GM18909 (cell line): ENCODE measurements at regions not wholly inside any gene's neighbourhood (a gene's known extent, or its start where the extent isn't known, plus 50 kb on each side); places are given as distances from the start of the nearest gene placed in this dataset.

ENCODE experiments used
- ATAC-seq: cut with Tn5 transposase; IDR thresholded peaks from one replicate; pipeline ENCODE4 v1.9.1; 2021; ENCODE audit warnings: mild to moderate bottlenecking; ENCODE audit not compliant: unreplicated experiment, poor library complexity

- no peak for ATAC-seq
Measured at GRCh38 chr2:200725596-200725995, 86.1 kb upstream of the BZW1 start.

GRCh38 chr2:200728630-200729029 is 83.1 kb upstream of the BZW1 start:
- ATAC-seq: no peak

GRCh38 chr2:200730302-200730701 is 81.4 kb upstream of the BZW1 start:
- no peak for ATAC-seq

- ATAC-seq: no peak
Measured at GRCh38 chr2:200730960-200731359, 80.8 kb upstream of the BZW1 start.

- ATAC-seq: no peak
Measured at GRCh38 chr2:200732866-200733265, 78.8 kb upstream of the BZW1 start.

- ATAC-seq: no peak
Measured at GRCh38 chr2:200733713-200734198, 78.0 kb upstream of the BZW1 start.

- ATAC-seq: no peak
Measured at GRCh38 chr2:200735061-200735460, 76.6 kb upstream of the BZW1 start.

- no peak for ATAC-seq
Measured at GRCh38 chr2:200736646-200737274, 75.0 kb upstream of the BZW1 start.

- no peak for ATAC-seq
Measured at GRCh38 chr2:200737585-200737984, 74.1 kb upstream of the BZW1 start.

- no peak for ATAC-seq
Measured at GRCh38 chr2:200738590-200738989, 73.1 kb upstream of the BZW1 start.

- no peak for ATAC-seq
Measured at GRCh38 chr2:200740907-200741306, 70.8 kb upstream of the BZW1 start.

- ATAC-seq: no peak
Measured at GRCh38 chr2:200741468-200742202, 70.1 kb upstream of the BZW1 start.

- no peak for ATAC-seq
Measured at GRCh38 chr2:200742426-200742825, 69.3 kb upstream of the BZW1 start.

GRCh38 chr2:200743042-200743676 is 68.6 kb upstream of the BZW1 start:
- ATAC-seq: no peak

- ATAC-seq: no peak
Measured at GRCh38 chr2:200744201-200744602, 67.5 kb upstream of the BZW1 start.

- ATAC-seq: no peak
Measured at GRCh38 chr2:200746301-200746700, 65.4 kb upstream of the BZW1 start.

GRCh38 chr2:200747668-200748618 is 63.8 kb upstream of the BZW1 start:
- ATAC-seq: no peak

- no peak for ATAC-seq
Measured at GRCh38 chr2:200748779-200749178, 62.9 kb upstream of the BZW1 start.

- ATAC-seq: no peak
Measured at GRCh38 chr2:200749631-200750322, 61.9 kb upstream of the BZW1 start.
